GM10266 (cell line): ENCODE measurements at regions not wholly inside any gene's neighbourhood (a gene's known extent, or its start where the extent isn't known, plus 50 kb on each side); places are given as distances from the start of the nearest gene placed in this dataset.

Experiments
- DNase-seq: peaks from one replicate; pipeline ENCODE4 v3.0.0; 2012; ENCODE audit errors: extremely low spot score
- TF ChIP-seq, protein P1 (sequence below): IDR thresholded peaks from 2 replicates; pipeline ENCODE4 v1.5.1; 2012; ENCODE audit warnings: mild to moderate bottlenecking, low read depth; ENCODE audit not compliant: control insufficient read depth, insufficient read depth; ENCODE audit errors: missing control alignments

DNA sequence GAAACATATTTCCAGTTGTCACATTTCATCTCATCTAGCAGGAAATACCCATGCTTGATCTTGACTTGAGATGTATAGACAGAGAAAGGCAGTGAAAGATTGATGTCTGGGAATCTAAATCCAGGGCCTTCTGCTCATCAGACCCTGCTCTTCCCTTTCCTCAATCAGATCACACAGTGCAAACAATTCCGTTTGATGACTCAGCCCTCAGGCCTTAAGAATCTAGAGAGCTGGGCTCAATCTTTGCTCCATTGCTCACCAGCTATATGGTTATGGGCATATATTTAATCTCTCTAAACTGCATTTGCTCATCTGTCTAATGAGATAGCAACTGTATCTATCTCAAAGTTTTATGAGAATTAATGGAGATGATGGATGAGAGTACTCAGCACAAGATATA lies 201.8 kb upstream of the CCDC196 start:
- TF ChIP-seq, protein P1, sequence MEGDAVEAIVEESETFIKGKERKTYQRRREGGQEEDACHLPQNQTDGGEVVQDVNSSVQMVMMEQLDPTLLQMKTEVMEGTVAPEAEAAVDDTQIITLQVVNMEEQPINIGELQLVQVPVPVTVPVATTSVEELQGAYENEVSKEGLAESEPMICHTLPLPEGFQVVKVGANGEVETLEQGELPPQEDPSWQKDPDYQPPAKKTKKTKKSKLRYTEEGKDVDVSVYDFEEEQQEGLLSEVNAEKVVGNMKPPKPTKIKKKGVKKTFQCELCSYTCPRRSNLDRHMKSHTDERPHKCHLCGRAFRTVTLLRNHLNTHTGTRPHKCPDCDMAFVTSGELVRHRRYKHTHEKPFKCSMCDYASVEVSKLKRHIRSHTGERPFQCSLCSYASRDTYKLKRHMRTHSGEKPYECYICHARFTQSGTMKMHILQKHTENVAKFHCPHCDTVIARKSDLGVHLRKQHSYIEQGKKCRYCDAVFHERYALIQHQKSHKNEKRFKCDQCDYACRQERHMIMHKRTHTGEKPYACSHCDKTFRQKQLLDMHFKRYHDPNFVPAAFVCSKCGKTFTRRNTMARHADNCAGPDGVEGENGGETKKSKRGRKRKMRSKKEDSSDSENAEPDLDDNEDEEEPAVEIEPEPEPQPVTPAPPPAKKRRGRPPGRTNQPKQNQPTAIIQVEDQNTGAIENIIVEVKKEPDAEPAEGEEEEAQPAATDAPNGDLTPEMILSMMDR, result no peak
- DNase-seq, result no peak

DNA sequence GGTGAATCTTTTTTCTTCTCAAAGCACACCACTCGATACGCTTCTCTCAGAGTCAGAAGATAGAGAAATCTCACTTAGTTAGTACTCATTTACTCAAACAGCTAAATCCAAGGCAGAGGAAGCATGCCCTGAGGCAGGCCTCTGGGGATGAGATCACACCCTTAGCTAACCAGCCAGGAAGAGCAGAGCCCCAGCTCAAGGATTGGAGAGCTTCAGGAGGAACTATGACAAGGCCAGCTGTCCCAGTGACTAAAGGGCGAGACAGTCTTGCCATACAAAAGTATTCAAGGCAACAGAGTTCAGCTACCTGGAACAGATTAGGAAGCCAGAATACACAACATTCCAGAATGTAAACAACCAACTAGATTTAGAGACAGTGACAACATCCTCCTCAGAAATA lies 197.7 kb upstream of the CCDC196 start:
- TF ChIP-seq, protein P1, result no peak
- no peak for DNase-seq

DNA sequence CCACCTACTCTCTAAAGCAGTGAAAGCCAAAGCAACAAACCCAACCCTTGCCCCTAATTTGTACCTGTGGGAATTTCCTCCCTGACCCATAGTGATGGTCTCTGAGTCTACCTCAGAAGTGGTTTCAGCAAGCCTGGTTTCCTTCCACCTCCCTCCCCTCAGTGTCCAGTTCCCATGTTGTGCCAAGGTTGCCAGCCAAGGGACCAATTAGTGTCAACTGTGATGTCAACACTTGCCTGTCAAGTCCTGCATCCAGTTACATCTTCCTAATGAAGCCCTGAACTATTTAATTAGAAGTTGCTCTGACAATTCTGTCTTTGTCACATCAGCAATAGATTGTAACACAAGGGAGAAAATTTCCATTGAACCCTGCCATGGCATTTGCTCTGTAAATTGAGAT lies 194.4 kb upstream of the CCDC196 start:
- no peak for DNase-seq
- TF ChIP-seq, protein P1, result no peak

DNA sequence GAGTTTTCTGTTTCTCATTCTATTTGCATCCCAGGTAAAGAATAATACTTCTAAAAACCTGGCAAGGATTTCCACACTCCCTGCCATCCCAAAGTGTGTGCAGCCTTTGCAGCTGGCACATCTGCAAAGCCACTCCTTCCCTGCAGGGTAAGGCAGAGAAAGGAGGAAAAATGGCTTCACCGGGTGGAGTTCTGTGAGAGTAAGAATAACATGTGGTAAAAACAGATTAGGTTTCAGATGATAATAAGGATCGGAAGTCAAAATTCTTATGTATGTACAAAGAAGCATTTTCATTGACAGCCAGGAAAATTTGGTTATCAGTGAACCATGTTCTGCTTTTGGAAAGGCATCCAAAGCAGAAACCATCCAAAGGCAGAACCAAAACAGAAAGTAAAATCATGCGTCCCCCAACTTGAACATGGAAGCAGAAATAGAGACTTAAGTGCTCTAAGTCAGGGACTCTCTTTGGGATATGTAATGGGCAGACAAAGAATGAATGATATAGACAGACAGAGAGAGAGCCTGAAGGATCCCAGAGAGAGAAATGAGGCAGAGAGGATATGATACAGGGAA lies 192.6 kb upstream of the CCDC196 start:
- TF ChIP-seq, protein P1, result no peak
- no peak for DNase-seq

DNA sequence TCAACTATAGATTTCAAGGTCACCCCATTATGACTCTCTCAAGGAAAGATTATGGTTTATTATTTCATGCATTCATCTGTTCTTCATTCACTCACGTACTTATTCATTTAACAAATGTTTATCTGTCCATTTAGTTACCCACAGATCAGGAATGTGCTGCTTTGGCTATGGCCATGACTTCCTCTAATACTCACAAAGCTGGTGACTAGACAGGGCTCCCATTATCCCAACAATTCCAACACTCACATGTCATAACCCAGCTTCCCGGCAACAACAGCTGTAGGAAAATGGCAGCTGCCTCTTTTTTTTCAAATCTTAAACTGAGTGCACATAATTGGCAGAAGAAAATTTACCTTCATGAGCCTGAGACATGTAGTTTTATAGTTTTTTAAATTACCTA lies 190.8 kb upstream of the CCDC196 start:
- DNase-seq, result no peak
- TF ChIP-seq, protein P1, result no peak

DNA sequence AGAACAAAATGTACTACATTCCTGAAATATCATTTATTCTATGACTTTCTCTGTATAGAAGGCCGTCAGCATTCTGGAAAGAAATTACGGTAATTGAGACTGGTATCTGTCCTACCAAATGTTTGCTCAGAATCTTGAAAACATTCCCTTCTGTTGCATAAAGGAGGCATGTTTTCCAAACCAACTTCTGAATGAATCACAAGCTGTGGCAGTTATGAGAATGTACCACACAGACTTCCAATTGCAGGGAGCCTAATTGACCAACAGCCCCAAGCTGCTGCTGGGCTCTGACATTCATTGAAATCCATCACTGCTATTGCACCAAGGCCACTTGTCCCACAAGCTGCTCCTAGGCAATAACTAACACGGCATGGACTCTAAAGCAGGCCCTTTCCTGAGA lies 185.3 kb upstream of the CCDC196 start:
- TF ChIP-seq, protein P1, result no peak
- no peak for DNase-seq

DNA sequence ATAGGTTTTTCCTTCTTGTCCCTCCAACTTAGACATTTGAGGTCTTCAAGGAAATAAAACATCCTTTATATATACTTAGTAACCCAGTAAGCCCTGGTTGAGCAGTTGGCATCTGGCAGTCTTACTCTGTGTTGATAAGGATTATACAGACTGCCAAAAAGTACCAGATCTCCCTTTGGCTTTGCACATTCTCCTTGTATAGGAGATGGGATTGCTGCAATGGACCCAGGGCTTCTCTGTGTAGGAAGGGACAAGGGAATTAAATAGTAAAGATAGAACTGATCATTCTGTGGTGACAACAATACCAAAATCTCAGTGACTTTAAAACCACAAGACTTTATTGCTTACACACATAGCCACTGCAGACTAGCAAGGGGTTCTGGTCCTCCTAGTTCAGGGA lies 180.1 kb upstream of the CCDC196 start:
- DNase-seq, result no peak
- TF ChIP-seq, protein P1, result no peak
